Keratinocyte (primary cell): ENCODE measurements at regions not wholly inside any gene's neighbourhood (a gene's known extent, or its start where the extent isn't known, plus 50 kb on each side); places are given as distances from the start of the nearest gene placed in this dataset.

Experiments used
- DNase-seq: peaks from one replicate; pipeline ENCODE4 v3.0.0-alpha.2; 2011; ENCODE audit warnings: low read depth, missing footprints, low spot score
- FAIRE-seq: peaks from 2 replicates; lab custom pipeline; 2011; peaks lifted over from hg19 to GRCh38; lab: Jason Lieb, UNC
- H2AFZ ChIP-seq: 2 replicates; pipeline ENCODE4 v1.6.0; 2012; ENCODE audit warnings: low read length, control low read depth, inconsistent platforms; ENCODE audit not compliant: control insufficient read depth
- H3K27ac ChIP-seq: 2 replicates; pipeline ENCODE4 v1.5.1; 2011; ENCODE audit warnings: low read length; ENCODE audit not compliant: control insufficient read depth, insufficient read depth
- H3K27me3 ChIP-seq: 3 replicates; pipeline ENCODE4 v1.6.0; 2011; ENCODE audit warnings: low read length; ENCODE audit not compliant: control insufficient read depth, insufficient read depth; ENCODE audit errors: extremely low read depth
- H3K36me3 ChIP-seq, 2 experiments: 2 replicates in 1 of 2; 3 replicates in 1 of 2; pipeline ENCODE4 v1.5.1; 2011; ENCODE audit warnings: low read length in 2 of 2, mild to moderate bottlenecking in 1 of 2; ENCODE audit not compliant: control insufficient read depth in 2 of 2, insufficient read depth in 2 of 2; ENCODE audit errors: extremely low read depth in 1 of 2
- H3K4me1 ChIP-seq: 3 replicates; pipeline ENCODE4 v1.5.1; 2011; ENCODE audit warnings: low read length; ENCODE audit not compliant: control insufficient read depth, insufficient read depth; ENCODE audit errors: extremely low read depth
- H3K4me2 ChIP-seq: 3 replicates; pipeline ENCODE4 v1.6.0; 2011; ENCODE audit warnings: low read depth, low read length; ENCODE audit not compliant: control insufficient read depth, insufficient read depth; ENCODE audit errors: extremely low read depth
- H3K4me3 ChIP-seq, 3 experiments: fragments of 200-600 bp in 1 of 3; sonication (generic) in 1 of 3; 2 replicates in 2 of 3; 3 replicates in 1 of 3; pipeline ENCODE4 v1.5.1; 2011 to 2016; ENCODE audit warnings: low read length in 3 of 3, mild to moderate bottlenecking in 3 of 3, control low read depth in 2 of 3, inconsistent platforms in 1 of 3, low read depth in 1 of 3, mixed read lengths in 1 of 3, mixed run types in 1 of 3, moderate library complexity in 1 of 3; ENCODE audit not compliant: control insufficient read depth in 2 of 3, insufficient read depth in 2 of 3; ENCODE audit errors: extremely low read depth in 1 of 3
- H3K79me2 ChIP-seq: 2 replicates; pipeline ENCODE4 v1.6.0; 2012; ENCODE audit warnings: low read length; ENCODE audit not compliant: control insufficient read depth, insufficient read depth
- H3K9ac ChIP-seq: 3 replicates; pipeline ENCODE4 v1.6.0; 2011; ENCODE audit warnings: low read length; ENCODE audit not compliant: control insufficient read depth, insufficient read depth; ENCODE audit errors: extremely low read depth
- H3K9me1 ChIP-seq: 3 replicates; pipeline ENCODE4 v1.6.0; 2011; ENCODE audit warnings: low read length; ENCODE audit not compliant: control insufficient read depth, insufficient read depth; ENCODE audit errors: extremely low read depth
- H3K9me3 ChIP-seq: 2 replicates; pipeline ENCODE4 v1.5.1; 2012; ENCODE audit warnings: low read depth, low read length; ENCODE audit not compliant: control insufficient read depth
- H4K20me1 ChIP-seq: 3 replicates; pipeline ENCODE4 v1.6.0; 2011; ENCODE audit warnings: low read length; ENCODE audit not compliant: control insufficient read depth, insufficient read depth; ENCODE audit errors: extremely low read depth
- EZH2 ChIP-seq: IDR thresholded peaks from one replicate; pipeline ENCODE4 v1.6.1; 2012; ENCODE audit warnings: inconsistent platforms, mild to moderate bottlenecking, low read length, moderate library complexity
- dilution Hi-C: fragments of 300-500 bp; cut with MboI; formaldehyde crosslinking; loops from one replicate; pipeline ENCODE4 v1.7.0; 2020; ENCODE audit warnings: low sequenced_read_pairs; ENCODE audit not compliant: extremely low pct_ligation_motif_present
- TF ChIP-seq, protein P1 (sequence below), 3 experiments: IDR thresholded peaks in 1 of 3; conservative IDR thresholded peaks in 1 of 3; optimal IDR thresholded peaks in 1 of 3; 2 replicates in 2 of 3; 3 replicates in 1 of 3; pipeline versions ENCODE3 to v1.5.1; 2011; ENCODE audit warnings: low read length in 3 of 3, mild to moderate bottlenecking in 3 of 3, moderate library complexity in 2 of 3, control low read depth in 1 of 3, inconsistent platforms in 1 of 3; ENCODE audit not compliant: insufficient read depth in 2 of 3; ENCODE audit errors: extremely low read depth in 1 of 3

DNA sequence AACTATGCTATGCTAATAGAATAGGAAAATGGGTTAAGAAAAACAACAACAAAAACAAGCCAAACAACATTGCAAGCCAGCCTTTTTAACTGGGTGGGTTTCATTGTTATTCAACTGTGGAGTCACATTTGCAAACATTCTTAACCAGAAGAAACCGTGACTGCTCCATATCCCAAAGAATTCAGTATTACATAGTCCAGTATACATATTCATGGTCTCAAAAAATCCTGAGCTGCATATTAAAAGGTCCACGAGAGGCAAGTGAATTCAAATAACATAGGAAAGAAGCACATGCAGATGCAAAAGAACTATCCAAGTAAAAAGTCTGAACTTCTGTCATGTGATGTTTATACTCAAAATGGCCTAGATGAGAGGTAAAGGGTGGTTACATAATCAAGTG, 179.1 kb upstream of the ETAA1 start:
- Histone ChIP-seq H3K4me2 (no peak overlapping the region), H3K4me3 (no peak overlapping the region), H3K9me1 (no peaks in the 10 kb centered on the region), H3K36me3 (no peaks in the 10 kb centered on the region), H3K4me1 (no peaks in the 10 kb centered on the region), H3K9me3 (no peaks in the 10 kb centered on the region), H4K20me1 (no peaks in the 10 kb centered on the region), H3K79me2 (no peaks in the 10 kb centered on the region), H3K9ac (no peak overlapping the region), H2AFZ (no peak overlapping the region), H3K27me3 (no peaks in the 10 kb centered on the region), H3K27ac (no peak overlapping the region)
- no peak for FAIRE-seq
- no peak for DNase-seq
- dilution Hi-C loops, result no loop called here
- TF ChIP-seq, protein P1, sequence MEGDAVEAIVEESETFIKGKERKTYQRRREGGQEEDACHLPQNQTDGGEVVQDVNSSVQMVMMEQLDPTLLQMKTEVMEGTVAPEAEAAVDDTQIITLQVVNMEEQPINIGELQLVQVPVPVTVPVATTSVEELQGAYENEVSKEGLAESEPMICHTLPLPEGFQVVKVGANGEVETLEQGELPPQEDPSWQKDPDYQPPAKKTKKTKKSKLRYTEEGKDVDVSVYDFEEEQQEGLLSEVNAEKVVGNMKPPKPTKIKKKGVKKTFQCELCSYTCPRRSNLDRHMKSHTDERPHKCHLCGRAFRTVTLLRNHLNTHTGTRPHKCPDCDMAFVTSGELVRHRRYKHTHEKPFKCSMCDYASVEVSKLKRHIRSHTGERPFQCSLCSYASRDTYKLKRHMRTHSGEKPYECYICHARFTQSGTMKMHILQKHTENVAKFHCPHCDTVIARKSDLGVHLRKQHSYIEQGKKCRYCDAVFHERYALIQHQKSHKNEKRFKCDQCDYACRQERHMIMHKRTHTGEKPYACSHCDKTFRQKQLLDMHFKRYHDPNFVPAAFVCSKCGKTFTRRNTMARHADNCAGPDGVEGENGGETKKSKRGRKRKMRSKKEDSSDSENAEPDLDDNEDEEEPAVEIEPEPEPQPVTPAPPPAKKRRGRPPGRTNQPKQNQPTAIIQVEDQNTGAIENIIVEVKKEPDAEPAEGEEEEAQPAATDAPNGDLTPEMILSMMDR (optimal IDR thresholded peaks at IDR 0.05 in 1 of 3, IDR thresholded peaks at IDR 0.05 in 1 of 3, conservative IDR thresholded peaks at IDR 0.05 in 1 of 3; ENCODE audit: extremely low read depth in 1 of 3, insufficient read depth in 2 of 3, low read length in 3 of 3), result no peak
- no peak for TF ChIP-seq EZH2

DNA sequence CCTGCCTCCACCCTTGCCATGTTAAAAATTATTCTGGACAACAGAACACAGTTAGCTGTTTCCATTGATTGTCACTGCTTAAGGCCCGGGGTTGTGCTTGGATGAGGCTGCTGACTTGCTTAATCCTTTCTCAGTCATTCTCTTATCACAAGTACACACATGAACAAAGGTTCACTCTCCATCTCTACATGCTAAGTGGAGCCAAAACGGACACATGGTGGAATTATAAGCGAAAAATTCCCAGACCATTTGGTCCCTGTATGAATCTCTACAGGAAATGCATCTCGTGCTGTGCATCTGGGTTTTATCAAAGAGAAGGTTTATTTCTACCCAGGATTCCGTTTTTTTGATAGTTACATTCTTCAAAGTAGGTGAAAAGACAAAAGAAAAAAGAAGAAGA, 177.5 kb upstream of the ETAA1 start:
- no peak overlapping the region for H3K27ac ChIP-seq
- H2AFZ ChIP-seq, result no peak overlapping the region
- no peak overlapping the region for H3K4me2 ChIP-seq
- H3K36me3 ChIP-seq, result no peaks in the 10 kb centered on the region
- DNase-seq (no peak), FAIRE-seq (no peak)
- no peak overlapping the region for H3K4me3 ChIP-seq
- H3K9me1 ChIP-seq, result no peaks in the 10 kb centered on the region
- H3K79me2 ChIP-seq, result no peaks in the 10 kb centered on the region
- dilution Hi-C loops, result no loop called here
- no peaks in the 10 kb centered on the region for H4K20me1 ChIP-seq
- H3K9me3 ChIP-seq, result no peaks in the 10 kb centered on the region
- no peak overlapping the region for H3K9ac ChIP-seq
- H3K4me1 ChIP-seq, result no peaks in the 10 kb centered on the region
- no peaks in the 10 kb centered on the region for H3K27me3 ChIP-seq
- TF ChIP-seq, protein P1 (optimal IDR thresholded peaks at IDR 0.05 in 1 of 3, IDR thresholded peaks at IDR 0.05 in 1 of 3, conservative IDR thresholded peaks at IDR 0.05 in 1 of 3; ENCODE audit: extremely low read depth in 1 of 3, insufficient read depth in 2 of 3, low read length in 3 of 3), result no peak
- no peak for TF ChIP-seq EZH2
